Kasumi-1 (cell line): ENCODE measurements at regions not wholly inside any gene's neighbourhood (a gene's known extent, or its start where the extent isn't known, plus 50 kb on each side); places are given as distances from the start of the nearest gene placed in this dataset.
"Not testable (repeated sequence)": the region's sequence is repeated elsewhere in the genome, so short reads cannot be mapped to it uniquely, and the experiment has no call there.

Experiments used
- DNase-seq, 2 experiments: peaks; one replicate each; lab custom pipeline; 2025; lab: John Stamatoyannopoulos, UW

DNA sequence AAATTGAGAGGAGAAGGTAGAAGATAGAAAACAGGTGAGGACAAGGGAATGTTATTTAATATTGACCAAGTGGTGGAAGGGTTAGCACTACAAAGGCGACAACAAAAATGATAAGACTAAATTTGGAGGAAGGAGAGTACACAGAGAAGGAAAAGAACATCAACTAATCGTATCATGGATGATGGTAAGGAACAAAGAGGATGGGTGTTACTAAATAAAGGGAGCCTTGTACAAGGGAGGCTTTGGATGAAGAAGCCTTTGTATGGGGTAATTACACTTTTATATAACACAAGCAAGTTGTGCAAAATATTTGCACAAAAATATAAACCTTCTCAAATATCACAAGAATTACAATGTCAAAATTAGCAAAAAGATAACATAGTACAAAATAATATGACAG, 125.7 kb downstream of the ZNF608 start:
- no peak for DNase-seq

DNA sequence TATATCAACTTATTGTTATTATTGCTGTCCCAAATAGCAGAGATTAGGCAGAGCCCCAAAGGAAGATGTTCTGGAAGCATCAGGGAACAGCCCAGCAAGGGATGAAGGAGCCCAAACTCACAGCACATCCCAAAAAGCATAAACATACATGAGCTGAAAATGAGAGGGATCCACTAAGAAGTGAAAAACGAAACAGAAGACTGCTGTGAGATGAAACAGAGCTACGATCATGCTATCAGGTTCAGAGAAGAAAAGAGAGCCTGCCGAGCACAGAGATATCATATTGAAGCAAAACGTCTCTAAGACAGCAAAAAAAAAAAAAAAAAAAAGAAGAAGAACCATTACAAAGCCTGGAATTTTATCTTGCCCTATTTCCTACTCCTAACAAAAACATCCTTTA, 127.3 kb downstream of the ZNF608 start:
- no peak for DNase-seq

- DNase-seq = no peak
These were observed 128.7 kb downstream of the ZNF608 start for GRCh38 chr5:124617787-124618186.

- DNase-seq = no peak
These were observed 131.5 kb downstream of the ZNF608 start for GRCh38 chr5:124614836-124615385.

- DNase-seq = no peak
These were observed 132.3 kb downstream of the ZNF608 start for GRCh38 chr5:124614105-124614504.

- no peak for DNase-seq
These were observed 133.0 kb downstream of the ZNF608 start for GRCh38 chr5:124613273-124613953.

- no peak for DNase-seq
These were observed 134.4 kb downstream of the ZNF608 start for GRCh38 chr5:124612023-124612422.

- DNase-seq = not testable (repeated sequence)
These were observed 135.2 kb downstream of the ZNF608 start for GRCh38 chr5:124611262-124611661.

DNA sequence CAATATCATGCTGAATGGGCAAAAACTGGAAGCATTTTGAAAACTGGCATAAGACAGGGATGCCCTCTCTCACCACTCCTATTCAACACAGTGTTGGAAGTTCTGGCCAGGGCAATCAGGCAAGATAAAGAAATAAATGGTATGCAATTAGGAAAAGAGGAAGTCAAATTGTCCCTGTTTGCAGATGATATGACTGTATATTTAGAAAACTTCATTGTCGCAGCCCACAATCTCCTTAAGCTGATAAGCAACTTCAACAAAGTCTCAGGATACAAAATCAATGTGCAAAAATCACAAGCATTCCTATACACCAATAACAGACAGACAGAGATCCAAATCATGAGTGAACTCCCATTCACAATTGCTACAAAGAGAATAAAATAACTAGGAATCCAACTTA, 136.8 kb downstream of the ZNF608 start:
- not testable (repeated sequence) for DNase-seq

- no peak for DNase-seq
These were observed 139.9 kb downstream of the ZNF608 start for GRCh38 chr5:124606543-124606942.

DNA sequence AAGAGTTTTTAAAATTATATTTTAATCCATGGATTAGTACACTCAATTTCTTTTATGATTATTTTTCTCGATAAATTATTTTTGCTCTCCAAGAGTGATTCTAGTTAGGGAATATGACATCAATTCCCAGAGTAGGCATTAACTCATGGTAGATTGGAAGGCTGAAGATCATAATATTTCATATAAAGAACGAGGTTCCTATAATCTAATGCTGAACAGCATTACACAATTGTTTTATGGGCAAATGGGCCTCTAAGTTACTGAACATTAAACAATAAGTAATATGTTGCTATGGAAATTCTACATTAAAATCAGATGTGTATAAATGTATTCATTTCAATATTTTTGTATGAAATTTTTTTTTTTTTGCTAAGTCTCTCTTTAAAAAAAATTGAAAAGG, 140.3 kb downstream of the ZNF608 start:
- DNase-seq = no peak

DNA sequence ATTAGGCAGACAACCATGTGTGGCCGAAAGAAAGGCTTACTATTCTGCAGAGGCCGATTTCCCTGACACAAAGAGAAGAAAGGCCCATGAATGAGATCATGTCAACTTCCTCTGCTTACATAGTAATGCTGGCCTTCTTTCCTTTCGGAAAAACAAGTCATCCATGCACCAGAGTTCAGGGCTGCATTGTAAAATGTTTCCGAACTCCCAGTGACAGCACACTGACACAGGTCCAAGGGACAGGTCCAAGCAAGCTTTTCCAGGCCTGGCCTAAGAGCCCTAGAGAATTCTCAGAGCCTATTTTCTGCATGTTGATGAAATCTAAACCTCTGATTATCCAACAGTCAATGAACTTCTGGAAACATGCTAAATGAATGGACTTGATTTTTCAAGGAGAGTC, 140.9 kb downstream of the ZNF608 start:
- no peak for DNase-seq

GRCh38 chr5:124604419-124604818, 142.0 kb downstream of the ZNF608 start:
- no peak for DNase-seq

GRCh38 chr5:124602925-124603650, 143.4 kb downstream of the ZNF608 start:
- DNase-seq = no peak

GRCh38 chr5:124599028-124599973, 147.1 kb downstream of the ZNF608 start:
- DNase-seq = peak; percentile 57 to 59

- DNase-seq = no peak
These were observed 149.6 kb downstream of the ZNF608 start for GRCh38 chr5:124596595-124597421.

GRCh38 chr5:124593952-124594351, 152.5 kb downstream of the ZNF608 start:
- no peak for DNase-seq

DNA sequence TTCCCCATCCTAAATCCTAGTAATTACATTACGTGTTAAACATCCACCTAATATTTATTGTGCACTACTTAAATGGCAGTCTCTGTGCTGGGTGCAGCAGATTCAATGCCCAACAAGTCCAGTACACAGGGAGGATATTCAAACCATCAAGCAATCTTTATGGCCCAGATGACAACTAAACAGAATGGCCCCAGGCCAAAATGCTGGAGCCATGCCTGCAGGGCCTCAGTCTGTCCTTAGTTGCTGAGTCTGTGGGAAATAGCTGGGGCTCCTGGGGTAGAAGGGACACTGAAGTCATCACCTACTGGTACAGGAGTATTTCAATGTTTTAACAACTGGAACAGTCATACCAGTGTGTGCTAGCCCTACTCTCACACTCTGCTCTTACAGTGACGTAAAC, 153.5 kb downstream of the ZNF608 start:
- no peak for DNase-seq

- no peak for DNase-seq
These were observed 154.9 kb downstream of the ZNF608 start for GRCh38 chr5:124591583-124591982.

DNA sequence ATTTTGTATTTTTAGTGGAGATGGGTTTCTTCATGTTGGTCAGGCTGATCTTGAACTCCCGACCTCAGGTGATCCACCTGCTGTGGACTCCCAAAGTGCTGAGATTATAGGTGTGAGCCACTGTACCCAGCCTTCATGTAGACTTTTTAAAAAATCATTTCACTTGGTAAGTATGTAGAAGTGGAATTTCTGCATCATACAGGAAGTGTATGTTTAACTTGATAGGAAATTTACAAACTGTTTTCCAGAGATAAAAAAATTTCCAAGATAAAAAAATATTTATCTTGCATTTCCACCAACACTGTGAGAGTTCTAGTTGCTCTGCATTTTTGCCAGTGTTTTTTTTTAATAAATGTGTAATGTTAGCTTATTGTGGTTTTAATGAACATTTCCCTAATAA, 155.8 kb downstream of the ZNF608 start:
- no peak for DNase-seq

- no peak for DNase-seq
These were observed 159.2 kb downstream of the ZNF608 start for GRCh38 chr5:124587280-124587679.
